SK-N-SH (cell line): ENCODE measurements at regions not wholly inside any gene's neighbourhood (a gene's known extent, or its start where the extent isn't known, plus 50 kb on each side); places are given as distances from the start of the nearest gene placed in this dataset.

Experiments used
- CTCF ChIA-PET: fragments of 300-600, 350-600 bp; formaldehyde crosslinking; extraction: SDS; loops from one replicate; lab custom pipeline; 2021; lab: Yijun Ruan, JAX
- POLR2A ChIA-PET: fragments of 350-600 bp; sonication (Branson Sonifier 250); formaldehyde crosslinking; extraction: SDS; loops from one replicate; lab custom pipeline; 2020; ENCODE audit warnings: antibody characterized with exemption, inconsistent platforms; lab: Yijun Ruan, JAX
- DNase-seq: peaks from one replicate; pipeline ENCODE4 v3.0.0; 2012
- H2AFZ ChIP-seq: fragments of 200-600 bp; sonication (generic); 2 replicates; pipeline ENCODE4 v1.8.1; 2016; ENCODE audit warnings: antibody characterized with exemption, mild to moderate bottlenecking, low read depth
- H3F3A ChIP-seq: fragments of 200-600 bp; sonication (generic); replicated peaks from 2 replicates; pipeline ENCODE3; 2016; ENCODE audit warnings: antibody characterized with exemption, mild to moderate bottlenecking; ENCODE audit not compliant: insufficient read depth
- H3K27ac ChIP-seq, 2 experiments: fragments of 200-500 bp in 1 of 2; fragments of 200-600 bp in 1 of 2; sonication (Bioruptor generic) in 1 of 2; sonication (generic), shearing (Covaris generic) in 1 of 2; 2 replicates each; pipeline versions ENCODE4 v1.5.1 to v1.6.1; 2014 to 2016; ENCODE audit warnings: low read depth in 2 of 2, inconsistent platforms in 1 of 2, low read length in 1 of 2, mild to moderate bottlenecking in 1 of 2, mixed read lengths in 1 of 2
- H3K27me3 ChIP-seq: fragments of 200-600 bp; sonication (generic), shearing (Covaris generic); 2 replicates; pipeline ENCODE4 v1.6.1; 2016; ENCODE audit warnings: mixed run types; ENCODE audit not compliant: insufficient read depth
- H3K36me3 ChIP-seq, 2 experiments: fragments of 200-500 bp in 1 of 2; fragments of 200-600 bp in 1 of 2; sonication (Bioruptor generic) in 1 of 2; sonication (generic) in 1 of 2; replicated peaks in 1 of 2; 2 replicates each; pipeline versions ENCODE3 to v1.5.1; 2014 to 2016; ENCODE audit warnings: low read length in 1 of 2, mild to moderate bottlenecking in 1 of 2; ENCODE audit not compliant: insufficient read depth in 2 of 2, control insufficient read depth in 1 of 2
- H3K4me1 ChIP-seq, 2 experiments: fragments of 200-500 bp in 1 of 2; fragments of 200-600 bp in 1 of 2; sonication (Bioruptor generic) in 1 of 2; sonication (generic), shearing (Covaris generic) in 1 of 2; 2 replicates each; pipeline versions ENCODE4 v1.5.1 to v1.6.1; 2014 to 2016; ENCODE audit warnings: low read depth in 1 of 2, low read length in 1 of 2, mixed run types in 1 of 2; ENCODE audit not compliant: insufficient read depth in 2 of 2, control insufficient read depth in 1 of 2
- H3K4me2 ChIP-seq: fragments of 200-600 bp; sonication (generic), shearing (Covaris generic); 2 replicates; pipeline ENCODE4 v1.6.1; 2017; ENCODE audit warnings: mixed run types
- H3K4me3 ChIP-seq, 2 experiments: fragments of 200-500 bp in 1 of 2; fragments of 200-600 bp in 1 of 2; sonication (Bioruptor generic) in 1 of 2; sonication (generic), shearing (Covaris generic) in 1 of 2; 2 replicates each; pipeline versions ENCODE4 v1.5.1 to v1.8.1; 2014 to 2016; ENCODE audit warnings: low read depth in 2 of 2, inconsistent platforms in 1 of 2, low read length in 1 of 2, mild to moderate bottlenecking in 1 of 2, mixed read lengths in 1 of 2, moderate library complexity in 1 of 2
- H3K79me2 ChIP-seq: fragments of 200-600 bp; sonication (generic); 2 replicates; pipeline ENCODE4 v1.8.1; 2017; ENCODE audit warnings: mild to moderate bottlenecking; ENCODE audit not compliant: insufficient read depth
- H3K9ac ChIP-seq: fragments of 200-600 bp; sonication (generic); 2 replicates; pipeline ENCODE4 v1.6.1; 2017; ENCODE audit warnings: mixed run types
- H3K9me2 ChIP-seq: fragments of 200-600 bp; sonication (generic); 2 replicates; pipeline ENCODE4 v1.6.1; 2017; ENCODE audit warnings: mixed run types
- H3K9me3 ChIP-seq: fragments of 200-600 bp; sonication (generic); 2 replicates; pipeline ENCODE4 v1.6.1; 2017; ENCODE audit warnings: mixed run types, mild to moderate bottlenecking, moderate library complexity
- H4K20me1 ChIP-seq: fragments of 200-600 bp; sonication (generic); 2 replicates; pipeline ENCODE4 v1.6.1; 2017; ENCODE audit warnings: mild to moderate bottlenecking, mixed run types; ENCODE audit not compliant: insufficient read depth
- CHD2 ChIP-seq: fragments of 150-350 bp; IDR thresholded peaks from 2 replicates; pipeline ENCODE4 v1.6.1; 2018; ENCODE audit warnings: low read length; ENCODE audit not compliant: partially characterized antibody
- ELF1 ChIP-seq: IDR thresholded peaks from 2 replicates; pipeline ENCODE4 v1.4.0; 2012
- FOSL2 ChIP-seq: IDR thresholded peaks from 2 replicates; pipeline ENCODE4 v1.4.0; 2012; ENCODE audit warnings: low read depth, mild to moderate bottlenecking, moderate library complexity, borderline replicate concordance
- FOXM1 ChIP-seq: IDR thresholded peaks from 2 replicates; pipeline ENCODE4 v1.4.0; 2012; ENCODE audit warnings: low read depth, mild to moderate bottlenecking
- IRF3 ChIP-seq: fragments of 150-350 bp; IDR thresholded peaks from 2 replicates; pipeline ENCODE4 v1.6.1; 2016; ENCODE audit warnings: mild to moderate bottlenecking, low read depth, low read length
- JUND ChIP-seq: IDR thresholded peaks from 2 replicates; pipeline ENCODE4 v1.4.0; 2012
- NFIC ChIP-seq: IDR thresholded peaks from 2 replicates; pipeline ENCODE4 v1.4.0; 2012; ENCODE audit warnings: borderline replicate concordance
- NRF1 ChIP-seq: IDR thresholded peaks from 2 replicates; pipeline ENCODE4 v1.6.1; 2012; ENCODE audit warnings: low read depth, mild to moderate bottlenecking, low read length
- PBX3 ChIP-seq: IDR thresholded peaks from 2 replicates; pipeline ENCODE4; 2012
- POLR2AphosphoS5 ChIP-seq: IDR thresholded peaks from 2 replicates; pipeline ENCODE4 v1.6.1; 2012; ENCODE audit warnings: low read depth, low read length
- RAD21 ChIP-seq: IDR thresholded peaks from 2 replicates; pipeline ENCODE4 v1.6.1; 2012; ENCODE audit warnings: mild to moderate bottlenecking, low read length
- RCOR1 ChIP-seq: fragments of 150-350 bp; IDR thresholded peaks from 2 replicates; pipeline ENCODE4 v1.6.1; 2017; ENCODE audit warnings: antibody characterized with exemption, low read length
- SIN3A ChIP-seq: IDR thresholded peaks from 2 replicates; pipeline ENCODE4 v1.6.1; 2012; ENCODE audit warnings: low read depth, mild to moderate bottlenecking, low read length, moderate library complexity, borderline replicate concordance
- TAF1 ChIP-seq: IDR thresholded peaks from 2 replicates; pipeline ENCODE4 v1.6.1; 2012; ENCODE audit warnings: low read depth, mild to moderate bottlenecking, low read length, moderate library complexity, borderline replicate concordance
- TCF12 ChIP-seq: IDR thresholded peaks from 2 replicates; pipeline ENCODE4 v1.4.0; 2012
- USF1 ChIP-seq: IDR thresholded peaks from 2 replicates; pipeline ENCODE4 v1.4.0; 2012; ENCODE audit warnings: low read depth, borderline replicate concordance
- USF2 ChIP-seq: fragments of 150-350 bp; IDR thresholded peaks from 2 replicates; pipeline ENCODE4 v1.6.1; 2017; ENCODE audit warnings: antibody characterized with exemption, low read length, low read depth, borderline replicate concordance
- ZBTB33 ChIP-seq: IDR thresholded peaks from 2 replicates; pipeline ENCODE4 v1.4.0; 2012; ENCODE audit warnings: low read depth, borderline replicate concordance
- WGBS: methylation state at CpG from one replicate; pipeline ENCODE4 v1.1.6; 2017; ENCODE audit warnings: low lambda C conversion rate; 5-methylcytosine and 5-hydroxymethylcytosine counted together

- Histone ChIP-seq H3K36me3 (no peaks in the 10 kb centered on the region), H2AFZ (no peak overlapping the region), H3K4me2 (no peak overlapping the region), H3K9me3 (no peaks in the 10 kb centered on the region), H3K4me3 (no peak overlapping the region), H4K20me1 (no peaks in the 10 kb centered on the region), H3K9me2 (no peaks in the 10 kb centered on the region), H3K27me3 (peaks cover 5% of the 10 kb centered on the region; the same call in 1 of the 2 replicates), H3K9ac (no peak overlapping the region), H3F3A (no peaks in the 10 kb centered on the region), H3K79me2 (no peaks in the 10 kb centered on the region), H3K27ac (no peak overlapping the region), H3K4me1 (no peaks in the 10 kb centered on the region)
- POLR2A ChIA-PET: no interaction called here
- CTCF ChIA-PET: no interaction called here
- TF ChIP-seq USF2 (no peak), TAF1 (no peak), SIN3A (no peak), NRF1 (no peak), RCOR1 (no peak), TCF12 (no peak), RAD21 (no peak), CHD2 (no peak), USF1 (no peak), ELF1 (no peak)
- no peak for DNase-seq
- WGBS: 0% methylated on average over 3 of the region's 3 CpGs
Observed at GRCh38 chr10:44673245-44673983, 237.7 kb upstream of the TMEM72 start.

- Histone ChIP-seq H3K36me3 (no peaks in the 10 kb centered on the region), H4K20me1 (no peaks in the 10 kb centered on the region), H2AFZ (no peak overlapping the region), H3K4me3 (no peak overlapping the region), H3K9me3 (no peaks in the 10 kb centered on the region), H3K4me2 (no peak overlapping the region), H3K27me3 (peaks cover 5% of the 10 kb centered on the region; the same call in 1 of the 2 replicates), H3K4me1 (no peaks in the 10 kb centered on the region), H3K27ac (no peak overlapping the region), H3K79me2 (no peaks in the 10 kb centered on the region), H3F3A (no peaks in the 10 kb centered on the region), H3K9ac (no peak overlapping the region), H3K9me2 (no peaks in the 10 kb centered on the region)
- ChIA-PET POLR2A (no interaction called here), CTCF (no interaction called here)
- 13% methylated on average over 6 of the region's 6 CpGs for WGBS
- DNase-seq: no peak
- TF ChIP-seq FOSL2: no peak
- no peak for TF ChIP-seq JUND
- no peak for TF ChIP-seq USF2
- TF ChIP-seq POLR2AphosphoS5: no peak
- TF ChIP-seq USF1: no peak
- TF ChIP-seq IRF3: no peak
- no peak for TF ChIP-seq PBX3
- TF ChIP-seq NFIC: no peak
- no peak for TF ChIP-seq ZBTB33
- TF ChIP-seq FOXM1: no peak
- no peak for TF ChIP-seq RCOR1
Observed at GRCh38 chr10:44674536-44675386, 236.4 kb upstream of the TMEM72 start.
